Transverse colon (tissue), 4 donors: ENCODE measurements at regions not wholly inside any gene's neighbourhood (a gene's known extent, or its start where the extent isn't known, plus 50 kb on each side); places are given as distances from the start of the nearest gene placed in this dataset.

Experiments used
- DNase-seq: peaks from one replicate; pipeline ENCODE4 v3.0.0-alpha.2; 2019
- H3K27ac ChIP-seq, 4 donors: fragments of 200-600 bp; sonication (generic); 2 replicates each; pipeline ENCODE4 v1.5.1; 2016 to 2018; ENCODE audit warnings: inconsistent platforms in 4 of 4
- H3K27me3 ChIP-seq: fragments of 200-600 bp; sonication (generic); 2 replicates; pipeline ENCODE4 v1.5.1; 2017; ENCODE audit warnings: inconsistent platforms
- H3K36me3 ChIP-seq, 4 donors: fragments of 200-600 bp; sonication (generic); 2 replicates each; pipeline ENCODE4 v1.5.1; 2017 to 2019; ENCODE audit warnings: inconsistent platforms in 4 of 4
- H3K4me1 ChIP-seq, 4 donors: fragments of 200-600 bp; sonication (generic); 2 replicates each; pipeline ENCODE4 v1.5.1; 2017 to 2020; ENCODE audit warnings: inconsistent platforms in 4 of 4
- H3K4me3 ChIP-seq, 4 donors: fragments of 200-600 bp; sonication (generic); 1 replicate in 1 of 4; 2 replicates in 3 of 4; pipeline versions ENCODE4 v1.5.1 to v1.6.1; 2017 to 2019; ENCODE audit warnings: inconsistent platforms in 4 of 4
- H3K9me3 ChIP-seq, 2 donors: fragments of 200-600 bp; sonication (generic); 2 replicates each; pipeline ENCODE4 v1.5.1; 2017 to 2019; ENCODE audit warnings: inconsistent platforms in 2 of 2
- CTCF ChIP-seq, 5 experiments: fragments of 200-600 bp in 3 of 5; fragments of 450-650 bp in 2 of 5; sonication (generic) in 3 of 5; IDR thresholded peaks; 1 replicate in 2 of 5; 2 replicates in 3 of 5; pipeline ENCODE4 v1.5.1; 2016 to 2017; ENCODE audit warnings: antibody characterized with exemption in 5 of 5, inconsistent platforms in 3 of 5, mild to moderate bottlenecking in 2 of 5, moderate library complexity in 1 of 5
- EP300 ChIP-seq: sonication (generic); formaldehyde crosslinking; IDR thresholded peaks from one replicate; pipeline ENCODE4 v1.6.1; 2017; ENCODE audit warnings: antibody characterized with exemption, low read depth
- POLR2A ChIP-seq: fragments of 450-650 bp; IDR thresholded peaks from one replicate; pipeline ENCODE4 v1.6.1; 2016; ENCODE audit warnings: antibody characterized with exemption, mild to moderate bottlenecking, moderate library complexity
- POLR2AphosphoS5 ChIP-seq, 3 donors: sonication (generic); formaldehyde crosslinking; IDR thresholded peaks; one replicate each; pipeline ENCODE4 v1.6.1; 2016; ENCODE audit warnings: antibody characterized with exemption in 3 of 3
- WGBS, 2 donors: methylation state at CpG; one replicate each; pipeline ENCODE4 v1.1.5; 2018; ENCODE audit warnings: low coverage in 1 of 2; 5-methylcytosine and 5-hydroxymethylcytosine counted together
- in situ Hi-C, 4 donors: fragments of 200-750 bp; cut with MboI; loops; one replicate each; pipeline versions ENCODE4 v1.15.0 to v1.15.1; 2017; ENCODE audit warnings: low sequenced_read_pairs in 3 of 4, low pct_ligation_motif_present in 1 of 4, low pct_unique_long_range_greater_than_20kb in 1 of 4
- intact Hi-C: fragments of 100-400 bp; cut with DNase I; formaldehyde crosslinking; loops from one replicate; pipeline ENCODE4 v1.15.1; 2023; ENCODE audit warnings: low total_unique reads

GRCh38 chr12:125216756-125217155 is 151.5 kb downstream of the AACS start:
- H3K9me3 ChIP-seq: no peaks in the 10 kb centered on the region
- H3K4me1 ChIP-seq: no peaks in the 10 kb centered on the region

GRCh38 chr12:125217308-125217707 is 152.1 kb downstream of the AACS start:
- Histone ChIP-seq H3K27ac (no peak overlapping the region), H3K4me3 (no peak overlapping the region), H3K4me1 (no peaks in the 10 kb centered on the region), H3K9me3 (no peaks in the 10 kb centered on the region), H3K36me3 (no peaks in the 10 kb centered on the region), H3K27me3 (peaks cover 12% of the 10 kb centered on the region)
- TF ChIP-seq CTCF (IDR thresholded peaks at IDR 0.05) (no peak), POLR2AphosphoS5 (IDR thresholded peaks at IDR 0.05) (no peak), EP300 (no peak), POLR2A (no peak)
- DNase-seq: no peak
- WGBS, 2 donors: 69 to 90% methylated on average over 4 to 5 of the region's 5 CpGs
- in situ Hi-C loops (no loop called here), intact Hi-C loops (no loop called here)

More at GRCh38 chr12:125216756-125217155, 151.5 kb downstream of the AACS start:
- intact Hi-C loops (no loop called here), in situ Hi-C loops (no loop called here)
- no peak for DNase-seq
- Histone ChIP-seq H3K4me3 (no peak overlapping the region), H3K27me3 (peaks cover 11% of the 10 kb centered on the region), H3K27ac (no peak overlapping the region), H3K36me3 (no peaks in the 10 kb centered on the region)
- TF ChIP-seq CTCF (IDR thresholded peaks at IDR 0.05): no peak
- TF ChIP-seq EP300: no peak
- no peak for TF ChIP-seq POLR2AphosphoS5 (IDR thresholded peaks at IDR 0.05)
- TF ChIP-seq POLR2A: no peak
- 20 to 77% methylated on average over 1 to 14 of the region's 14 CpGs for WGBS, 2 donors

GRCh38 chr12:125218952-125219351 is 153.7 kb downstream of the AACS start:
- intact Hi-C loops (no loop called here), in situ Hi-C loops (no loop called here)
- no peak overlapping the region for H3K27ac ChIP-seq
- no peak for DNase-seq
- no peak overlapping the region for H3K4me3 ChIP-seq
- H3K4me1 ChIP-seq: no peaks in the 10 kb centered on the region
- no peaks in the 10 kb centered on the region for H3K36me3 ChIP-seq
- TF ChIP-seq CTCF (IDR thresholded peaks at IDR 0.05): no peak
- TF ChIP-seq POLR2AphosphoS5 (IDR thresholded peaks at IDR 0.05): no peak
- no peak for TF ChIP-seq EP300
- TF ChIP-seq POLR2A: no peak
- H3K9me3 ChIP-seq: no peaks in the 10 kb centered on the region
- WGBS, 2 donors: 78% methylated on average over 4 of the region's 4 CpGs; no CpG with 5 or more reads in 1 of the 2 donors
- peaks cover 14% of the 10 kb centered on the region for H3K27me3 ChIP-seq

- H3K27me3 ChIP-seq: peaks cover 14% of the 10 kb centered on the region
- 73 to 75% methylated on average over 8 to 16 of the region's 16 CpGs for WGBS, 2 donors
These were observed 155.4 kb downstream of the AACS start for GRCh38 chr12:125220404-125221273.

More at GRCh38 chr12:125220404-125221273, 155.4 kb downstream of the AACS start:
- intact Hi-C loops: no loop called here
- TF ChIP-seq POLR2A (no peak), POLR2AphosphoS5 (IDR thresholded peaks at IDR 0.05) (no peak)
- no peaks in the 10 kb centered on the region for H3K36me3 ChIP-seq
- no peaks in the 10 kb centered on the region for H3K9me3 ChIP-seq
- in situ Hi-C loops: no loop called here
- no peaks in the 10 kb centered on the region for H3K4me1 ChIP-seq
- no peak overlapping the region for H3K4me3 ChIP-seq
- no peak for DNase-seq
- H3K27ac ChIP-seq: no peak overlapping the region
